HuH-7.5 (cell line): ENCODE measurements at regions not wholly inside any gene's neighbourhood (a gene's known extent, or its start where the extent isn't known, plus 50 kb on each side); places are given as distances from the start of the nearest gene placed in this dataset.
"Not testable (repeated sequence)": the region's sequence is repeated elsewhere in the genome, so short reads cannot be mapped to it uniquely, and the experiment has no call there.

Experiments
- DNase-seq: peaks from one replicate; pipeline ENCODE4 v3.0.0; 2011; ENCODE audit warnings: low spot score

DNA sequence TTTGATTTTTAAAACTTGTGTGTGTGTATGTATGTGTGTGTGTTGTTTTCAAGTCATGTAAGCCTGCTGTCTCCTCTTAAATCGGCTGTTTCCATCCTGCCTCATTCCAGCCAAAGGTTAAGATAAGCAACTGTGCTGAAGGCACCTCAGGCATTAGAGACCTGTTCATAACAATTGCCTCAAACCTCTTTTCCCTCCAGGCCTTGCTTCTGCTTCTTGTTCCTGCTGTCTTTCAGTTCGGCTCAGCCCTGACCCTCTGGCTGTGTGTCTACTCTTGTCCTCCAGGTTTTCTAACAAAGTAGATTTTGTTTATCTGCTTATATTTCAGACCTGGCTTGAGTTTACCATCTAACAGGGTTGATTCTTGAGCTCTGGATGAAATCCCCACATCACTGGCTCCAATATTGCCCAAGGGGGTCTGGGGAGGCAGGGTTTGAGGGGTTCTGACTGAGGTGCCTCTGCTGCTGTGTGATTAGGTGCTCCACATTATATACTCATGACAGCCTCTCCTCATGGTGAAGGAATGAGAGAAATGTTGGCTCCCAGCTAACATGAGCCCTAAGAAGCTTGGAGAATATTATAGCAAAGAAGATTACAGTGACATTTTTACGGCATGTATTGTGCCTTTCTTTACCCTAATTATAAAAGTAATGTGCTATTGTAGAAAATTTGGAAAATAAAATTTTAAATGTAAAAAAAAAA, 229.7 kb upstream of the PIK3R1 start:
- DNase-seq: no peak

DNA sequence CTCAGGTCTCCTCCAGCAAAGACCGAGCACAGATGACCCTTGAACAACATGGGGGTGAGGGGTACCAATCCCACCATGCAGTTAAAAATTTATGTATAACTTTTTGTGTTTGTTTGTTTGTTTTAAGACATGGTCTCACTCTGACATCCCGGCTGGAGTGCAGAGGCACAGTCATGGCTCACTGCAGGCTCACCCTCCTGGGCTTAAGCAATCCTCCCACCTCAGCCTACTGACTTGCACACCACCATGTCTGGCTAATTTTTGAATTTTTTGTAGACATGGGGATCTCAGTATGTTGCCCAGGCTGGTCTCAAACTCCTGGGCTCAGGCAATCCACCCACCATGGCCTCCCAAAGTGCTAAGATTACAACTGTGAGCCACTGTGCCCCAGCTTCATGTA, 231.0 kb upstream of the PIK3R1 start:
- no peak for DNase-seq

DNA sequence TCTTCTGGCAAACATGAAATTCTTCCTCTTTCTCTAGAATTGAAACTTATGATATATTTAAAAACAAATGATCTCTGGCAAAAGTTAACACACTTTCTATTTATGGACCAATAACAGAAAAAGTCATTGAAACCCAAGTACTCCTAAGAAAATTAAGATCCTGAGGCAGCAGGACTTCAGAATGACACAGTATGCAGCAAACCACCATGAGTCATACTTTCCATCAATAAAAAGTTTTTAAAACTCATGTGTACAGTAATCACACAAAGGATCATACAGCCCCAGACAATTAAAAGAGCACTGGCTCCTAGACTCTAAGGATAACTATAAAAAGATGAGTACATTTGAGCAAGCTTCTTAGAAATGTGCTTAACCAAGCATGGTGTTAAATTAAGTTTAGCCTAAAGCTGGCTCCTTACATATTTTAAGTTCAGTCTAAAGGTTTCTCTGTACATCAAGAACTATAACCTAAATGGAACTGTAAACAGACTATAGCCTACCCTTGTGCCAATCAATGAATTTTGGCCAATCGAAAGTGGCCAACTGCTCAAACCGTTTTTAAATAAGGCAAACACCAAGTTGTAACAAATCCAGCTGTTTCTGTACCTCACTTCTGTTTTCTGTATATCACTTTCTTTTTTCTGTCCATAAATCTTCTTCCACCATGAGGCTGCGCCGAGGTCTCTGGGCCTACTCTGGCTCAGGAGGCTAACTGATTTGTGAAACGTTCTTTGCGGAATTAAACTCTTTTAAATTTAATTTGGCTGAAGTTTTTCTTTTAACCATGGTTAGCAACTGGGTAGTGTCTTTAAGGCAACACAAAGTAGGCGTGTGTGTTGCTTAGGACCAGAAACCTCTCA, 232.1 kb upstream of the PIK3R1 start:
- no peak for DNase-seq

DNA sequence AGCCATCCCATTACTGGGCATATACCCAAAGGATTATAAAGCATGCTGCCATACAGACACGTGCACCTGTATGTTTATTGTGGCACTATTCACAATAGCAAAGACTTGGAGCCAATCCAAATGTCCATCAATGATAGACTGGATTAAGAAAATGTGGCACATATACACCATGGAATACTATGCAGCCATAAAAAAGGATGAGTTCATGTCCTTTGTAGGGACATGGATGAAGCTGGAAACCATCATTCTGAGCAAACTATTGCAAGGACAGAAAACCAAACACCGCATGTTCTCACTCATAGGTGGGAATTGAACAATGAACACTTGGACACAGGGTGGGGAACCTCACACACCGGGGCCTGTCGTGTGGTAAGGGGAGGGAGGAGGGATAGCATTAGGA, 233.4 kb upstream of the PIK3R1 start:
- DNase-seq: not testable (repeated sequence)

DNA sequence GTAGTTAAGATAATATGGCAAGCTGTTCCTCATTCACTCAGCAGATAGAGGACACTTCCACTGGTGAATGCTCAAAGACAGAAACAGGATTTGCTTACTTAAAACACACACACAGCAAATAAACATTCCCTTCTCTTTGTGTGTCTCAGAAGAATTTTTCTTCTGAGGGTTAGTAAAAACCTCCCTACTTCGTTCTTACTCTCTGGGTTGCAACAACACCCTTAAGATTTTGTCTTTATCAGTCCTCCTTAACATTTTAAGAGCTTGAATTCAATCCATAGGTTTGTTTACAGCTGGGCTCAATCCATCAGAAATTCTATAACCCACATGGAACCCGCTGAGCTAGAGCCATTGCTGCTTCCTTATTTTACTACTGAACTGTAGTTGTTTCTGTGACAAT, 237.4 kb upstream of the PIK3R1 start:
- DNase-seq: no peak

DNA sequence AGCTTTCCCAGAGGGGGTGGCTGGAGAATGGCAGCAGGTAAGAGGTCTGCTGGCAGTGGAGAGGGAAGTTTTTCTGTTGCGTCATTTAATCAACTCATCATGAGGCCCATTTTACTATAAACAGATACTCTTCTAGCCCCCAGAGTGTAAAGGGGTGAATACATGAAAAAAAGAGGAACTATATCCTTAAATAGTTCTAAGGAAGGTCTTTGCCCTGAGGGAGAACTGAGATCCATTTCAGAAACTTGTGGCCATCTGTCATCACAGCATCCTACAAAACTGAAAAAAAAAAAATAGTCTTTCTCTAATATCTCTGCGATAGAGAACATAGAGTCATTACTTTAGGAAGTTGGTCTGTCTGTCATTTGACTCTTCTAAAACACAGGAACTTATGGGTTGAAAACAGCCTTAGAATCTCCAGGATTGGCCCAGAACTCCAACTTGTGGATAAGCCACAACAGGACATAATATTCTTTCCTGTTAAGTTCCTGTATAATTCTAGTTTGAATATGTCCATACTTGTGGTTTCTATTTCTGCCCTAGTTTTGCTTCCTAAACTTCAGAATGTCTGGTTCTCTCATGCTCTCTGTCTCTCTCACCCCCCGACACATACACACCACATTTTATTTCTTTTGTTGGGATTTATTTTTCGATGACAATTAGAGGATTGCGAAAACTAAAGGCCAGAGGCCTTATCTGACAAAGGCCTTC, 238.5 kb upstream of the PIK3R1 start:
- DNase-seq: no peak

DNA sequence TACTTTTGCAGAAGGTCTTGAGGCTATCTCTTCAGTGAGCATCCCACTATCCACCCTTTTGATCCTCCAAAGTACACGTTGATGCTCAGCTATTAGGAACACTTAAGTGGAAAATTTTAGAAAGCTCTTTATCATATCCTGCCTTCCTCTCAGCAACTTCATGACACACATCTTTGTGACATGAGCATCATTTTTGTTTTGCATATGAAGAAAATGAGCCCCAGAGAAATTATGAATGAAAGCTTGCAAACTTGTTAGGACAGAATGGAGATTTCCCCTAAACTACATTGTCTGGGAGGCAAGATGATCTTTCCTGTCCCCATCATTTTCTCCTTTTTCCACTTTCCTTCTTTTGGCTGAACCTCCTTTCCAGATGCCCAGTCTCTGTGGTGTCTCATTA, 239.4 kb upstream of the PIK3R1 start:
- DNase-seq: no peak

DNA sequence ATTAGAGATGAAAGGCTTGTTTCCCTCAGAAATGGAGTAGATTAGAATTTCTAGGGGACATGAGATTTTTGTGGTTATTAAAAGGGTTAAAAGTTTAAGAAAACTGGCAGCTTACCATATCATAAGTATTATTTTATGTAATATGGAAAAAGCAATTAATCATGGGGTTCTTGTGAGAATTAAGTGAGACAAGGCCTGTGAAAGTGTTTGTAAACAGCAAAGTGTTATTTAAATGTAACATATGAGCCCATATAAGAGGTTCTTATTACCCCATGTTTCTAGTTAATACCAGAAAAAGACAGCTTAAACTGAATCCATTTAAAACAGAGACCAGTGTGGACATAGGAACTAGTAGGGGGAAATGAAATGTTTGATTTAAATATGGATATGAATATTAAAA, 241.1 kb upstream of the PIK3R1 start:
- DNase-seq: no peak

DNA sequence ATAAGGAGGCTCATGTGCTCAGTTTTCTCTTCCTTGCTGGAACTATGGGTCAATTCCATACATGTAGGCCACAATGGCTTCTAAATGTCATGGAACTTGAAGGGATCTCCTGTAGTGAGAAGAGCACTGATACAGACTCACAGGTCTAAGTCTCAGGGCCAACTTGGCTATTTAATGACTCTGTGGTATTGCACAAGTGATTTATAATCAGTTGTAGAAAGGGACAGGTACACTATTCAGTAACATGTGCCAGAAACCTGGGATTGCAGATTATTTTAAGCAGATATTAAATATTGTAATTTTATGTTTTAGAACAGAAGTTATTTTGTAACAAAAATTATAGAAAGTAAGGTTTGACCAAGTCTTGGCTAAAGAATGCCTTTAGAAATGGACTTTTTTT, 241.5 kb upstream of the PIK3R1 start:
- DNase-seq: no peak

DNA sequence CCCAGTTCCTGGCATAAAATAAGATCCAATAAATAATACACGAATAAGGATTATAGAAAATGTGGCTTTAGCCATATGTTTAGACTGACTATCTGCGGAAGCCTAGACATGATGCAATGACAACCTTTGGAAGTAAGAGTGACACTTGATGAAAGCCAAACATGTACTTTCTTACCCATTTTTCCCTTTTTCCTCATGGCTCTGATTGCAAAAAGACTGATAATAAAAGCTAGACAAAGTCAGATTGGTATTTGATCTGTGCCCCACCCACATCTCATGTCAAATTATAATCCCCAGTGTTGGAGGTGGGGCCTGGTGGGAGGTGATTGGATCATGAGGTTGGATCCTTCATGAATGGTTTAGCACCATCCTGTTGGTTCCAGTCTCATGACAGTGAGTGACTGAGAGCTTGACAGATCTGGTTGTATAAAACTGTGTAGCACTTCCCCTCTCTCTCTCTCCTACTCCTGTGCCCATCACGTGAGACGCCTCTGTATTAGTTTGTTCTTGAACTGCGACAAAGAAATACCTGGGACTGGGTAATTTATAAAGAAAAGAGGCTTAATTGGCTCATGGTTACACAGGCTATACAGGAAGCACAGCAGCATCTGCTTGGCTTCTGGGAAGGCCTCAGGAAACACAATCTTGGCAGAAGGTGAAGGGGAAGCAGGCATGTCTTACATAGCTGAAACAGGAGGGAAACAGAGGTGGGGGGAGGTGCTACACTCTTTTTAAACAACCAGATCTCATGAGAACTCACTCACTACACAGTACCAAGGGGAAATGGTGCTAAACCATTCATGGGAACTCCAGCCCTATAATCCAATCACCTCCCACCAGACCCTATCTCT, 243.4 kb upstream of the PIK3R1 start:
- no peak for DNase-seq

DNA sequence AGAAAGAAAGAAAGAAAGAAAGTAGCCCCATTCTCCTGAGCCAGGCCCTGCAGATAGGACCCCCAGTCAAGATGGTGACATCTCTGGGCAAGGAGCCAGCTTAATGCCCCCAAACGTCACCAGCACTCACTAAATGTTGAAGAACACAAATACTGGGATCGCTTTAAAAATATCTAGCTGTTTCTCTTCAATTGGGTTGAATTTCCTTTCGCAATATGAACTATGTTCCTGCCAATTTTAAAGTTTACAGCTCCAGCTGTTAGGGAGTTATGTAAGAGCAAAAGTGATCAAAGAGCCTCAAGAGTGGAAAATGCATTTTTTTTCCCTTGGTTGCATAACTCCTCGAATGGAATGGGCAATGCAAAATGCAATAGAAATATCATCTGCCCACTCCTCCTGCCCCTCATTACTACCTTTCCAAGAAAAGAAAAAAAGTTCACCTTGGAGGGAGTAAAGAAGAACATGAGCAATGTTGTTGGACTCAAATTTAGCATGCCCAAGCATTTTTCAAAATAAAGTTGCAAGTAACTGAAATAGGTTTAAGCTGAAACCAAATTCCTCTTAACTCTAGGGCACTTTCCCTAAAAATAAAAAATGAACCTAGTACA, 244.2 kb upstream of the PIK3R1 start:
- DNase-seq: no peak

DNA sequence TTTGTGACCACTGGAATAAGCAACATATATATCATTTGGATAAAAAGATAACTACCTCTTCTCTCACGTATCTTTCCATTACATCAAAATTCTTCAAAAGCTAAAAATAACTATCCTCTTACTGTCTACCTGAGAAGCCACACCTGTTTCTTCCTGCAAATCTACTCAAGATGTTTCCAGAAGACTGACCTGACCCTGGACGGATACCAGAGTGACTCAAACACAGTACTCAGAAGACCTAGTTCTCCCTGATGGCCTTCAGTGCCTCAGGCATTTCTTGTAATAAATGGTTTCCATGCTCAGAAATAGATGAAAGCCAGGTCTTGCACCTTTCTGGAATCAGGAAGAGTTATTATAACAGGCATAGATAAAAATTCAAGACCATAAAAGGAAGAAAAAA, 245.9 kb upstream of the PIK3R1 start:
- no peak for DNase-seq

DNA sequence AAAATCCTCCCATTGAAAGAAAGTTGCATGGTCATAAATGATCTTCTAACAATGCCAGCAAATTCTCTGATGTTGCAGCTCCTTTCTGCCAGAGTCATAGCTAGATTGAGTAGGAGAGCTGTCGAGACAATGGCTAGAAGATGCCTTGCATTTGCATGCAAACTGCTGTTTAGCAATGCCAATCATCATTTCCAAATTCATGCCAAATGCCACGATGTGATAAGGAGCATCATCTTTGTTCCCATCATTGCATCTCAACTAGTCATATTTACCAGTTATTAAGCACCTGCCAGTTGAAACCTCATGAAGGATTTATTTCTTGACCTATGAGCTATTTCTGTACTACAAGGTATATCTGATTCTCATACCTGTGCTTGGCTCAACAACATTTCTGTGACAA, 246.4 kb upstream of the PIK3R1 start:
- no peak for DNase-seq

DNA sequence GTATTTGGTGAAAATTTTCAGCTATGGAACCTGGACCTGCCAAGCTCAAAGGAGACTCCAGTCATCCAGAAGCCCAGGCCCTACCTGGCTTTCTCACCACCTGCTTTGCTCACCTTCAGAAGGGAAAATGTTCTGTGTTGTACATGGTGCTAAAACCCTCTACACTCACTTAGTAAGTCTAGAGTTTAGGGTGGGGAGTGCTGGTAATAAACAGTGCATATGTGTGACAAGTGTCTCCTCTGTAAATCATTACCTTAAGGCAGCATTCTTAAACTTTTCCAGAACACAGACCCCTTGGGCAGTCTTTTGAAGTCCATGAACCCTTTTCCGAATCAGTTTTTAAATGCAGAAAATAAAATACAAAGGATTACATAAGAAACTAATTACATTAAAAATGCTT, 248.8 kb upstream of the PIK3R1 start:
- DNase-seq: peak; percentile 6

DNA sequence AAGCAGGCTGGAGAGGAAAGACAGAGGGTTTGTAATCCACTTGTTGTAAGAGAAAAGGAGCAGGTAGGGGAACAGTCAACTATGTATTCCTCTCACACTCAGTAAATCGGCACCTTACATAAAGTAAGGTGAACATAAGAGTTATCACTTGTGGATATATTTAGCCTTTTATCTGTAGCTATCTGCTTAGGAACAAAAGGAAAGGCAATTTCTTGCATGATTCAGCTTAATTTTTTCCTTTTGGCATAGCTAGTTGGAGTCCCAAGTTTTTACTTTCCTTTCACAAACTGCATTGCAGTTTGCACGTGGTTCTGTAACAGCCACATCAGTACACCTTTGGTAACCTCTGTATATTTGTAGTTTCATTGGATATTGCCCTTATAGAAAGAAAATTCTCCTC, 250.9 kb upstream of the PIK3R1 start:
- DNase-seq: no peak

DNA sequence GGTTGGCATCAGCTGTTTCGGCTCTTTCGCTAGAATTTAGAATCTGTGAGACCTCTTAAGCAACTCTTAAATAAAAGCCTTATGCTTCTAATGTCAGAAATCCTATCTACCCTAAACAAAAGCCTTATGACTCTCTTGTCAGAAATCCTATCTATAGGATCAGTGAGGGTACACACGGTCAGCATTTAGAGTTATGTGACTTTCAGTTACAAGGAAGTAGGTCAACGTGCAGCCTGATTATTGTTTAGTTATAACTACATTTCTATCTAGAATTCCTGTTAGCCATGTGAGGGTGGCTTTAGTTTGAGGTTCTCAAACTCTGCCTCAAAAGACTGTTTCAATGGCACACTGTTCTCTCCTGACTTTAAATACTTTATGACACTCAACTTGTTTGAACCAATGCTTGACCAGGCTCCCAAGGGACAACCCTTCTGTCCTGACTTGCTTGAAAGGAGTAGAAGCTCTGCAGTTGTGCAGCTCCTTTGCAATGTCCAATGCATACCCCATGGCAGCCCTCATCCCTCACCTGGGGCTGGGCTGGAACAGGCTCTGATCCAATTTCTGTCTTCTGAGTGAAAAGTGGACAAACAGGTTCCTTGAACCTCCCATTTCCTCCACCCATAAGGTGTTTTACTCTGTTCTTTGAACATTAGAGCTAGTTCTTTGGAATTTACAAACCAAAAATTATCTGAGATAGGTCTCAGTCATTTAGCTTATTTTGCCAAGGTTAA, 251.6 kb upstream of the PIK3R1 start:
- no peak for DNase-seq

DNA sequence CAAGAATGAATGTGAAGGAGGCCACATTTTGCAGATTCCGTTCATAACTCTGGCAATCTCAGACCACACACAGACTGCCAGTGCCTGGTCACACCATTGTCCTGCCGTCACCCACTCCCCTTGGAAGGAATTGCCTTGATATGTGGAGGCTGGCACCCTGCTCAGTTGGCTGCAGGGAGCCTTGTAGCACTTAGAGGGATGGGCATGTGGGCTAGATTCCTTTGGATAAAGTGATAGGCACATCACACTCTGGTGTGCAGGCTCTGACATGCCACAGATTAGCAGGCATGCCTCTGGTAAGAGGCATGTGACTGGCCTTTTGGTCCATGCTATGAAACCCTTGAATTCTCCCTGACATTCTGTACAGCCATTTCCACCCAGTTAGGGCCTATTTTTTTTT, 254.6 kb upstream of the PIK3R1 start:
- DNase-seq: no peak

DNA sequence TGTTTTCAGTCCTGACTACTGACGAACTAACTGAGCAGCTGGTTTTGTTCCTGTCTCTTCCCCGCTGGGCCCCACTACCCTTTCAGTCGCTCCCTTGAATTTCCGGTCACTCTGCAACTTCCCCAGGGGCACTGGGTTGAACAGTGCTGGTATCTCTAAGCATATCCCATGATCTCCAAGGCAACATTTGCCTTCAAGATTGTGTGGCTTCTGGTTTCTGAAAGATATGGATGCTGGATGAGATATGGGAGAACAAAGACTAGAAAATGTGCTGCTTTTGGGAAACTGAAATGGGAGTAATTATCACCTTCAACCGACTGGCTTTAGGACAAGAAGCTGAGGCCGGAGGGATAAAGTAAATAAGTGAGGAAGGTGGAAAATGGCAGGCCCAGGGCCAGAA, 258.2 kb upstream of the PIK3R1 start:
- DNase-seq: no peak

DNA sequence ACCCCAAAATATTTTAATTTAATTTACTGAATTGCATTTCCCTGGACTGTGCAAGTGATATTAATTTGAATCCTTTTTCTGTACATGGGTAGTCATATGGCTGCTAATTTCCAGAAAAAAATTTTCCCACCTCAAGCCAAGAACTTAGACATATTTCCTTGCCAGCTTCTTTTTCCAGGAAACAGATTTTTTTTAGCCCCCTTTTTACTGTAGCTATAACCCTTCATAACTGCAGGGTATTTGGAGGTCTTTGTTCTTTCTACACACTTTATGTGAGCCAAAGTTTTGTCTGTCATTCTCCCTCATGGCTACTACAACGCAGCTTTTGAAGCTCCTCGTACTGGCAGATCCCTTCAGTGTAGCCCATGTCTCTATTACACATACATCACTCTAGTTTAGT, 261.2 kb upstream of the PIK3R1 start:
- no peak for DNase-seq

DNA sequence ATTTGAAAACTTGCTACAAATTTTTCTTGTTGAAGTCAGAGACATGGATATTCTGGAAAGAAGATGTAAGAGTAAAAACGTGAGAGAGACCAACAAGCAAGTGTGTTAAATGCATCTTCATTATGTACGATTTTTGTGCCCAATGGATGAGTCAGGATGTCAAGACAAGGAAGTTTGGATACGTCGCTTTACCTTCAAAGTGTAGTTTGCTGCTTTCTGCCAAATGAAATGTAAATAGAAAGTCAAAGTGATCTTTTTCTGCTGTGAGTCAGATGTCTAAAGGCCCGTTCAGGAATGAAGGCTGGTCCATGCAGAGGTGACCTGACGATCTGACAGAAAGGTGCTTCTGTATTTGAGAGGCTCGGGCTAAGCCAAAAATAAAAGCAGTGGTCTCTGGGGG, 273.1 kb upstream of the PIK3R1 start:
- DNase-seq: no peak
